Right lobe of liver (tissue), 4 donors: ENCODE measurements at regions not wholly inside any gene's neighbourhood (a gene's known extent, or its start where the extent isn't known, plus 50 kb on each side); places are given as distances from the start of the nearest gene placed in this dataset.

ENCODE experiments used
- POLR2A ChIP-seq: fragments of 450-650 bp; IDR thresholded peaks from one replicate; pipeline ENCODE4 v1.6.1; 2017; ENCODE audit warnings: antibody characterized with exemption, mild to moderate bottlenecking
- TF ChIP-seq, protein P1 (sequence below), 4 donors: fragments of 200-600 bp in 3 of 4; fragments of 450-650 bp in 1 of 4; IDR thresholded peaks; one replicate each; pipeline versions ENCODE4 v1.5.1 to v1.8.0; 2016 to 2022; ENCODE audit warnings: antibody characterized with exemption in 4 of 4, mild to moderate bottlenecking in 2 of 4
- donor health status: DM: no; HTN: no; CAD: no.
- donor health status: DM: no; HTN: no; CAD: no.
- donor health status: DM: no; HTN: yes; CAD: no.

- TF ChIP-seq, protein P1, sequence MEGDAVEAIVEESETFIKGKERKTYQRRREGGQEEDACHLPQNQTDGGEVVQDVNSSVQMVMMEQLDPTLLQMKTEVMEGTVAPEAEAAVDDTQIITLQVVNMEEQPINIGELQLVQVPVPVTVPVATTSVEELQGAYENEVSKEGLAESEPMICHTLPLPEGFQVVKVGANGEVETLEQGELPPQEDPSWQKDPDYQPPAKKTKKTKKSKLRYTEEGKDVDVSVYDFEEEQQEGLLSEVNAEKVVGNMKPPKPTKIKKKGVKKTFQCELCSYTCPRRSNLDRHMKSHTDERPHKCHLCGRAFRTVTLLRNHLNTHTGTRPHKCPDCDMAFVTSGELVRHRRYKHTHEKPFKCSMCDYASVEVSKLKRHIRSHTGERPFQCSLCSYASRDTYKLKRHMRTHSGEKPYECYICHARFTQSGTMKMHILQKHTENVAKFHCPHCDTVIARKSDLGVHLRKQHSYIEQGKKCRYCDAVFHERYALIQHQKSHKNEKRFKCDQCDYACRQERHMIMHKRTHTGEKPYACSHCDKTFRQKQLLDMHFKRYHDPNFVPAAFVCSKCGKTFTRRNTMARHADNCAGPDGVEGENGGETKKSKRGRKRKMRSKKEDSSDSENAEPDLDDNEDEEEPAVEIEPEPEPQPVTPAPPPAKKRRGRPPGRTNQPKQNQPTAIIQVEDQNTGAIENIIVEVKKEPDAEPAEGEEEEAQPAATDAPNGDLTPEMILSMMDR (IDR thresholded peaks at IDR 0.05), result no peak
- TF ChIP-seq POLR2A, result no peak
Observed at GRCh38 chrX:16444353-16444752, 205.6 kb upstream of the S100G start.
